ENCODE measurements at regions not wholly inside any gene's neighbourhood (a gene's known extent, or its start where the extent isn't known, plus 50 kb on each side); places are given as distances from the start of the nearest gene placed in this dataset.
"Not testable (repeated sequence)": the region's sequence is repeated elsewhere in the genome, so short reads cannot be mapped to it uniquely, and the experiment has no call there.

DNA sequence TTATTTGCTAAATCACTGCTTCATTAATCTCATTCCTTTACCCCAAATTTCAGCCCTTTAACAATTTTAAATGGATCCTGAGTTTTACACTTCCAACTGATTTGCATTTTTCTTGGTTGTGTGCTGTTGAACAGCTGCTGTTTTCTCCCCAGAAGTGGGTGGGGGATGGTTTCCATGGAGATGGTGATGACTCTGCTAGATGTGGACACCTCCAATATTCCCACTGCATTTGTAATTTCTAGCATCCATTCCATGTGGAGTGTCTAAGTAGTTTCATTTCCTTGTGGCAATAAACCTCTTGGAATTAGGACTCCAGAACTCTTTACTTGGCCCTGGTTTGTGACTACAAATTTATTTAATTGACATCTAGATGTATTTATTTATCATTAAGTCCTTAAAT lies 330.4 kb downstream of the GBA3 start:
- H3K4me3 ChIP-seq (ENCODE audit: low read depth, low read length): no peak overlapping the region
- no peaks in the 10 kb centered on the region; the same call in 1 of the 2 replicates for H3K36me3 ChIP-seq
- no peaks in the 10 kb centered on the region for H3K9me3 ChIP-seq
- no peak for DNase-seq
- no peaks in the 10 kb centered on the region for H3K4me1 ChIP-seq
- TF ChIP-seq, protein P1, sequence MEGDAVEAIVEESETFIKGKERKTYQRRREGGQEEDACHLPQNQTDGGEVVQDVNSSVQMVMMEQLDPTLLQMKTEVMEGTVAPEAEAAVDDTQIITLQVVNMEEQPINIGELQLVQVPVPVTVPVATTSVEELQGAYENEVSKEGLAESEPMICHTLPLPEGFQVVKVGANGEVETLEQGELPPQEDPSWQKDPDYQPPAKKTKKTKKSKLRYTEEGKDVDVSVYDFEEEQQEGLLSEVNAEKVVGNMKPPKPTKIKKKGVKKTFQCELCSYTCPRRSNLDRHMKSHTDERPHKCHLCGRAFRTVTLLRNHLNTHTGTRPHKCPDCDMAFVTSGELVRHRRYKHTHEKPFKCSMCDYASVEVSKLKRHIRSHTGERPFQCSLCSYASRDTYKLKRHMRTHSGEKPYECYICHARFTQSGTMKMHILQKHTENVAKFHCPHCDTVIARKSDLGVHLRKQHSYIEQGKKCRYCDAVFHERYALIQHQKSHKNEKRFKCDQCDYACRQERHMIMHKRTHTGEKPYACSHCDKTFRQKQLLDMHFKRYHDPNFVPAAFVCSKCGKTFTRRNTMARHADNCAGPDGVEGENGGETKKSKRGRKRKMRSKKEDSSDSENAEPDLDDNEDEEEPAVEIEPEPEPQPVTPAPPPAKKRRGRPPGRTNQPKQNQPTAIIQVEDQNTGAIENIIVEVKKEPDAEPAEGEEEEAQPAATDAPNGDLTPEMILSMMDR (IDR thresholded peaks at IDR 0.05; ENCODE audit: low read depth, low read length): no peak
- H3K27me3 ChIP-seq: no peaks in the 10 kb centered on the region

DNA sequence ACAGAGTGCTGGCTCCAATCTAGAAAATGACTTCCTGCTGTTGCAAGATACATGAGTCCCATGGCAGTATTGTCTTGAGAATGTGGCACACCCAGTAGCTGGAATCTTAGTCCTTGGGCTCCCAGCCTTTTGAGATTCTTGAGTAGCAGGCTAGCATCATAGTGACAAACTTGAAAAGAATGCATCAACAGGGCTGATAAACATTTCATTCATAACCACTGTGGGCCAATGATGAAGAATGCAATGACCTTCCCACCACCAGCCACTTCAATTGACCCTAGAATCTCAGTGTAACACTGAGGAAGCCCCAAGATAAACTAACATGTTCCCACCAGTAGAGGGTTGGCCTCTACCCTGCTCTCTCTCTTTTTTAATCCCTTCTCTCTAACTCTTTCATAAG lies 329.3 kb downstream of the GBA3 start:
- DNase-seq: no peak
- no peak overlapping the region for H3K4me3 ChIP-seq (ENCODE audit: low read depth, low read length)
- no peaks in the 10 kb centered on the region for H3K9me3 ChIP-seq
- H3K36me3 ChIP-seq: no peaks in the 10 kb centered on the region; the same call in 1 of the 2 replicates
- TF ChIP-seq, protein P1 (IDR thresholded peaks at IDR 0.05; ENCODE audit: low read depth, low read length): no peak
- H3K4me1 ChIP-seq: no peaks in the 10 kb centered on the region
- no peaks in the 10 kb centered on the region for H3K27me3 ChIP-seq

DNA sequence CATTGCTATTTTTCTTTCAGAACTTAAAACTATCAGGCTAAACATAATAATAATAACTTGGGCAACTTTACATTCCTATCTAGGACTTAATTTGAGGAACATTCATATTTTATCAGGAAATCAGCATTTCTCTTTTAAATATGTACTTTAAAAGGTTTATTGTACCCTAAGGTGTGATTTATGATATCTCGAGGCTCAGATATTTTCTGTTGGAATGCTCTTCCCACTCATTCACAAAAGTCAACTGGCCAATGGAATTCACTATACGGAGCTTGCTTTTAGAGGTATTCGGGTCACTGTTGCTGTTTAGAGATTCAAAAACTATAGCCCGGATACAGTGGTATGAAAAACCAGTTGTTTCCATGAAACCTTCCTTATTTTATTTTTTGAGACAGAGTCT lies 328.3 kb downstream of the GBA3 start:
- DNase-seq: no peak
- H3K27me3 ChIP-seq: no peaks in the 10 kb centered on the region
- H3K4me1 ChIP-seq: no peaks in the 10 kb centered on the region
- no peak overlapping the region for H3K4me3 ChIP-seq (ENCODE audit: low read depth, low read length)
- no peaks in the 10 kb centered on the region; the same call in 1 of the 2 replicates for H3K36me3 ChIP-seq
- TF ChIP-seq, protein P1 (IDR thresholded peaks at IDR 0.05; ENCODE audit: low read depth, low read length): no peak
- H3K9me3 ChIP-seq: no peaks in the 10 kb centered on the region

DNA sequence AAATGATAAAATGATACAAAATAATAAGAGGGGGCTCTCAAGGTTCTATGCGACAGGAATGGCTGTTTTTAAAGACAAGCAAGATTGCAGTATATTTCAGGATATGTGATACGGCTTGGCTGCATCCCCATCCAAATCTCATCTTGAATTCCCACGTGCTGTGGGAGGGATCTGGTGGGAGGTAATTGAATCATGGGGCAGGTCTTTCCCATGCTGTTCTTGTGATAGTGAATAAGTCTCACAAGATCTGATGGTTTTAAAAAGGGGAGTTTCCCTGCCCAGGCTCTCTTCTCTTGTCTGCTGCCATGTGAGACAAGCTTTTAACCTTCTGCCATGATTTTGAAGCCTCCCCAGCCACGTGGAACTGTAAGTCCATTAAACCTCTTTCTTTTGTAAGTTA lies 327.7 kb downstream of the GBA3 start:
- not testable (repeated sequence) for H3K9me3 ChIP-seq; DNase-seq; H3K36me3 ChIP-seq; H3K27me3 ChIP-seq; H3K4me3 ChIP-seq (ENCODE audit: low read depth, low read length); H3K4me1 ChIP-seq

DNA sequence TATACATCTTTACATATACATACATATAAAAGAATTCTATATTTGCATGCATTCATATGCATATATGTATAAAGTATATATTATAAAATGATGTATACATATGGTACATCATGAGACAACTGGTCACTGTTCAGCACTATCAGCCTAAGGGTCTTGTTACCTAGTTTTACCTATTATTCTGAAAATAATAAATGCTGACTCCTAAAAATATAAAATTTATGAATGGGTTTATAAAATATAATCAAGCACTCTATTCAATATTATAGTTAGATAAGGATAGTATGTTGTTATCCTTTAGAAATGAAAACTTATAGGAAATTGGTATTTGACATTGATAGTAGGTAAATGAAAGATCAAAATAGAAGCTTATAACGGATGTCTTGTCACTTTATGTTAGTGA lies 324.2 kb downstream of the GBA3 start:
- Histone ChIP-seq H3K9me3 (no peaks in the 10 kb centered on the region), H3K36me3 (no peaks in the 10 kb centered on the region; the same call in 1 of the 2 replicates), H3K4me1 (no peaks in the 10 kb centered on the region), H3K27me3 (no peaks in the 10 kb centered on the region), H3K4me3 (ENCODE audit: low read depth, low read length) (no peak overlapping the region)
- TF ChIP-seq, protein P1 (IDR thresholded peaks at IDR 0.05; ENCODE audit: low read depth, low read length): no peak
- DNase-seq: no peak

DNA sequence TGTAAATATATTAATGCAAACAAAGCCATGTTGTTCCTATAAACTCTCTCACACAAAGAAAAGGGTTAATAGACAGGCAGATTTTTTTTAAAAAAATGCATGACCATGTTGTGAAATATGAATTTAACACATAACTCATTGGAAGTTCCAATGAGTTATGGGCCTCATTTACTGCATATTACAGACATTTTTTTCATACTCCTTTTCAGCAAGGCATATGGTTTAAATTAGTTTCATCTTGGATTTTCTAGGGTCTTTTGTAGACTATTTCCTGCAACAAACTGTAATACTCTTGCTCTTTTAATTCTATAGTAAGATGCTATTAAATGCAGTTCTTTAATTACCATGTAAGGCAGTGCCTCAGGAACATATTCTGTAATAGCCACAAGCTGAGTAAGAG lies 323.1 kb downstream of the GBA3 start:
- no peaks in the 10 kb centered on the region for H3K4me1 ChIP-seq
- TF ChIP-seq, protein P1 (IDR thresholded peaks at IDR 0.05; ENCODE audit: low read depth, low read length): no peak
- DNase-seq: no peak
- no peaks in the 10 kb centered on the region for H3K27me3 ChIP-seq
- H3K9me3 ChIP-seq: no peaks in the 10 kb centered on the region
- H3K4me3 ChIP-seq (ENCODE audit: low read depth, low read length): no peak overlapping the region
- no peaks in the 10 kb centered on the region; the same call in 1 of the 2 replicates for H3K36me3 ChIP-seq

DNA sequence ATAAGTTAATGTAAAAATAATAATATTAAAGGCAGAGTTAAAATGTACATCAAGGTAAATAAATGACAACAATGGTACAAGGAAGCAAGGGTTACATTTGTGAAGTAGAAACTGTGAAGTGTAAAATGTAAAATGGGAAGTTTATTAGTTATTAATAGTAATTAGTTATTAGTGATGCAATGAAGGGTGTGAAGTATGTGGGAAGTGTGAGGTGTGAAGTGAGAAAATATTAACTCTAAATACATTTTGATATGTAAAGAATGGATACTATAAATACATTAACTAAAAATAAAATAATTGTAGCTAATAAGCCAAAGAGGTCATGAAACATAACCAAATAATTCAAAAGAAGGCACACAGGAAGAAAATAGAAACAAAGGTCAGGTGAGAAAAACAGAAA lies 316.4 kb downstream of the GBA3 start:
- Histone ChIP-seq H3K9me3 (no peaks in the 10 kb centered on the region), H3K36me3 (no peaks in the 10 kb centered on the region), H3K27me3 (no peaks in the 10 kb centered on the region), H3K4me3 (ENCODE audit: low read depth, low read length) (no peak overlapping the region), H3K4me1 (no peaks in the 10 kb centered on the region)
- TF ChIP-seq, protein P1 (IDR thresholded peaks at IDR 0.05; ENCODE audit: low read depth, low read length): no peak
- no peak for DNase-seq

Measured in BE2C (cell line).